DND-41 (cell line): ENCODE measurements at regions not wholly inside any gene's neighbourhood (a gene's known extent, or its start where the extent isn't known, plus 50 kb on each side); places are given as distances from the start of the nearest gene placed in this dataset.

Experiments used
- EZH2 ChIP-seq: IDR thresholded peaks from 3 replicates; pipeline ENCODE4 v1.6.1; 2012; ENCODE audit warnings: borderline replicate concordance, low read depth, mild to moderate bottlenecking, moderate library complexity, low read length, inconsistent platforms; ENCODE audit not compliant: severe bottlenecking
- TF ChIP-seq, protein P1 (sequence below): IDR thresholded peaks from 2 replicates; pipeline ENCODE4 v1.5.1; 2012; ENCODE audit warnings: borderline replicate concordance, low read length, moderate library complexity, mild to moderate bottlenecking; ENCODE audit not compliant: poor library complexity, severe bottlenecking; ENCODE audit errors: extremely low read depth

DNA sequence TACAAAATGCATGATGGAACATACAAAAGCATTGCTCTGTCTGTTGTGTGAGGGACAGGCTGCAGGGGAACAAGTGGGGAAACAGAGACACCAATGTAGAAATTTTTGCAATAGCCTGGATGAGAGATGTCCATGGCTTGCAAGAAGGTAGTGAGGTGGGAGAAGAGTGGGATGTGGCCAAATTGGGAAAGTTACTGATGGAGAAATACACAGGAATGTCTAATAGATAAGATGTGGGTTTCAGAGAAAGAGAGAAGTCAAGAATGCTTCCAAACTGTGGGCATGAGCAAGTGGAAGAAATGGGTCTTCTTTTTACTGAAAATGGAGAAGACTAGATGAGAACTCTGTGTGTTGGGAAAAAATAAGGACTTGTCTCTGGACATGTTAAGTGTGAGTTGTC lies 592.7 kb downstream of the TNS3 start:
- TF ChIP-seq EZH2, result no peak
- TF ChIP-seq, protein P1, sequence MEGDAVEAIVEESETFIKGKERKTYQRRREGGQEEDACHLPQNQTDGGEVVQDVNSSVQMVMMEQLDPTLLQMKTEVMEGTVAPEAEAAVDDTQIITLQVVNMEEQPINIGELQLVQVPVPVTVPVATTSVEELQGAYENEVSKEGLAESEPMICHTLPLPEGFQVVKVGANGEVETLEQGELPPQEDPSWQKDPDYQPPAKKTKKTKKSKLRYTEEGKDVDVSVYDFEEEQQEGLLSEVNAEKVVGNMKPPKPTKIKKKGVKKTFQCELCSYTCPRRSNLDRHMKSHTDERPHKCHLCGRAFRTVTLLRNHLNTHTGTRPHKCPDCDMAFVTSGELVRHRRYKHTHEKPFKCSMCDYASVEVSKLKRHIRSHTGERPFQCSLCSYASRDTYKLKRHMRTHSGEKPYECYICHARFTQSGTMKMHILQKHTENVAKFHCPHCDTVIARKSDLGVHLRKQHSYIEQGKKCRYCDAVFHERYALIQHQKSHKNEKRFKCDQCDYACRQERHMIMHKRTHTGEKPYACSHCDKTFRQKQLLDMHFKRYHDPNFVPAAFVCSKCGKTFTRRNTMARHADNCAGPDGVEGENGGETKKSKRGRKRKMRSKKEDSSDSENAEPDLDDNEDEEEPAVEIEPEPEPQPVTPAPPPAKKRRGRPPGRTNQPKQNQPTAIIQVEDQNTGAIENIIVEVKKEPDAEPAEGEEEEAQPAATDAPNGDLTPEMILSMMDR, result no peak
